ENCODE measurements at regions not wholly inside any gene's neighbourhood (a gene's known extent, or its start where the extent isn't known, plus 50 kb on each side); places are given as distances from the start of the nearest gene placed in this dataset.

- TF ChIP-seq CTCF (IDR thresholded peaks at IDR 0.05; ENCODE audit: low read depth, low read length, missing input control) = no peak
- no peak for TF ChIP-seq EGR1 (IDR thresholded peaks at IDR 0.05; ENCODE audit: low read depth in 2 of 2)
- TF ChIP-seq TAF1 (conservative IDR thresholded peaks at IDR 0.05) = no peak
- no peak for TF ChIP-seq REST (IDR thresholded peaks at IDR 0.05)
These were observed 482.8 kb upstream of the KLF4 start for GRCh38 chr9:107972346-107972745.
